PC-3 (cell line): ENCODE measurements at regions not wholly inside any gene's neighbourhood (a gene's known extent, or its start where the extent isn't known, plus 50 kb on each side); places are given as distances from the start of the nearest gene placed in this dataset.

ENCODE experiments used
- ATAC-seq: fragments of 200-7000 bp; cut with Tn5 transposase; 2 replicates; pipeline ENCODE4 v1.9.1; 2020; ENCODE audit warnings: mild to moderate bottlenecking, moderate library complexity
- BruUV-seq: library from RNA; stranded (reverse); fragments of 400-500 nt; replicated peaks from 2 replicates; lab custom pipeline; 2021; lab: Mats Ljungman, UMichigan
- CTCF ChIA-PET: fragments of 300-600 bp; sonication (Branson Sonifier 250); formaldehyde crosslinking; loops from one replicate; lab custom pipeline; 2022; ENCODE audit warnings: antibody characterized with exemption; lab: Charles Lee
- POLR2A ChIA-PET: fragments of 300-600 bp; sonication (Branson Sonifier 250); formaldehyde crosslinking; loops from one replicate; lab custom pipeline; 2022; ENCODE audit warnings: antibody characterized with exemption; ENCODE audit not compliant: unreplicated experiment; lab: Charles Lee
- DNase-seq: peaks from one replicate; pipeline ENCODE4 v3.0.0-alpha.2; 2015
- H2AFZ ChIP-seq: fragments of 300-600 bp; sonication (generic); 2 replicates; pipeline ENCODE4 v1.6.0; 2016; ENCODE audit warnings: antibody characterized with exemption, low read length
- H3F3A ChIP-seq: fragments of 300-600 bp; sonication (generic); one replicate; pipeline ENCODE4 v1.6.0; 2017; ENCODE audit warnings: antibody characterized with exemption, low read length, control low read depth, mild to moderate bottlenecking; ENCODE audit not compliant: unreplicated experiment
- H3K27ac ChIP-seq: fragments of 300-600 bp; sonication (generic); 2 replicates; pipeline ENCODE4 v1.5.1; 2016; ENCODE audit warnings: mild to moderate bottlenecking, low read length
- H3K27me3 ChIP-seq: fragments of 300-600 bp; sonication (generic); 2 replicates; pipeline ENCODE4 v1.6.1; 2016; ENCODE audit warnings: low read length, mixed read lengths
- H3K36me3 ChIP-seq: fragments of 300-600 bp; sonication (generic); 2 replicates; pipeline ENCODE4 v1.6.1; 2016; ENCODE audit warnings: low read depth, mixed run types, low read length, mixed read lengths
- H3K4me1 ChIP-seq: fragments of 300-600 bp; sonication (generic); 2 replicates; pipeline ENCODE4 v1.5.1; 2016; ENCODE audit warnings: low read length; ENCODE audit not compliant: insufficient read depth
- H3K4me2 ChIP-seq: fragments of 300-600 bp; sonication (generic); 2 replicates; pipeline ENCODE4 v1.6.0; 2016; ENCODE audit warnings: low read length
- H3K4me3 ChIP-seq: fragments of 300-600 bp; sonication (generic); 2 replicates; pipeline ENCODE4 v1.5.1; 2016; ENCODE audit warnings: mild to moderate bottlenecking, low read length, mixed read lengths
- H3K79me2 ChIP-seq: fragments of 300-600 bp; sonication (generic); 2 replicates; pipeline ENCODE4 v1.6.1; 2017; ENCODE audit warnings: low read length, mixed read lengths
- H3K9ac ChIP-seq: fragments of 300-600 bp; sonication (generic); 2 replicates; pipeline ENCODE4 v1.6.0; 2016; ENCODE audit warnings: mild to moderate bottlenecking, low read length
- H3K9me2 ChIP-seq: fragments of 300-600 bp; sonication (generic); replicated peaks from 2 replicates; pipeline ENCODE4 v1.6.1; 2016; ENCODE audit warnings: mixed run types, low read length, mixed read lengths
- H3K9me3 ChIP-seq: fragments of 300-600 bp; sonication (generic); 2 replicates; pipeline ENCODE4 v1.6.1; 2016; ENCODE audit warnings: low read length, mixed read lengths
- H4K20me1 ChIP-seq: fragments of 300-600 bp; sonication (generic); 2 replicates; pipeline ENCODE4 v1.6.1; 2016; ENCODE audit warnings: low read length, mixed read lengths
- CTCF ChIP-seq: fragments of 300-600 bp; sonication (generic); conservative IDR thresholded peaks from 2 replicates; pipeline ENCODE4 v1.5.1; 2017; ENCODE audit warnings: antibody characterized with exemption, low read depth, mild to moderate bottlenecking, low read length
- EZH2 ChIP-seq: fragments of 300-600 bp; sonication (generic); IDR thresholded peaks from one replicate; pipeline ENCODE4 v1.6.1; 2017; ENCODE audit warnings: antibody characterized with exemption, mild to moderate bottlenecking, low read length; ENCODE audit not compliant: unreplicated experiment
- EZH2phosphoT487 ChIP-seq: fragments of 300-600 bp; sonication (generic); IDR thresholded peaks from 2 replicates; pipeline ENCODE4 v1.6.1; 2018; ENCODE audit warnings: mild to moderate bottlenecking, antibody characterized with exemption, low read length, borderline replicate concordance
- intact Hi-C: fragments of 100-400 bp; cut with micrococcal nuclease; formaldehyde crosslinking; loops from 2 replicates; pipeline ENCODE4 v1.9.0; 2023

- no peak overlapping the region for H3K27ac ChIP-seq
- H4K20me1 ChIP-seq: no peaks in the 10 kb centered on the region
- H3F3A ChIP-seq: no peaks in the 10 kb centered on the region
- H3K36me3 ChIP-seq: no peaks in the 10 kb centered on the region
- no peak overlapping the region for H3K9ac ChIP-seq
- H2AFZ ChIP-seq: no peak overlapping the region
- no peak for TF ChIP-seq CTCF
- no peak for TF ChIP-seq EZH2phosphoT487
- no peak for TF ChIP-seq EZH2
- no peak overlapping the region for H3K4me3 ChIP-seq
- BruUV-seq: no TSS peak
- intact Hi-C loops: loop anchor here (5.0 kb wide), 1 partner anchor 82 kb away; no protein-coding TSS in a partner anchor
- no peaks in the 10 kb centered on the region for H3K9me3 ChIP-seq
- no peaks in the 10 kb centered on the region for H3K9me2 ChIP-seq
- CTCF ChIA-PET: no interaction called here
- H3K27me3 ChIP-seq: no peaks in the 10 kb centered on the region
- no peak overlapping the region for H3K4me2 ChIP-seq
- ATAC-seq (no peak), DNase-seq (no peak)
- no peaks in the 10 kb centered on the region for H3K79me2 ChIP-seq
- POLR2A ChIA-PET: no interaction called here
- H3K4me1 ChIP-seq: peaks cover 31% of the 10 kb centered on the region
Measured at GRCh38 chr13:30030141-30030750, 179.8 kb upstream of the UBL3 start.

GRCh38 chr13:30027569-30028455, 177.4 kb upstream of the UBL3 start:
- H3K4me3 ChIP-seq: no peak overlapping the region
- intact Hi-C loops: no loop called here
- H3K79me2 ChIP-seq: no peaks in the 10 kb centered on the region
- peaks cover 16% of the 10 kb centered on the region for H3K4me1 ChIP-seq
- H3K9ac ChIP-seq: no peak overlapping the region
- H3K27ac ChIP-seq: no peak overlapping the region
- no peaks in the 10 kb centered on the region for H3F3A ChIP-seq
- H3K27me3 ChIP-seq: no peaks in the 10 kb centered on the region
- POLR2A ChIA-PET: no interaction called here
- no peak for TF ChIP-seq EZH2phosphoT487
- TF ChIP-seq EZH2: no peak
- no peak for TF ChIP-seq CTCF
- no peaks in the 10 kb centered on the region for H4K20me1 ChIP-seq
- DNase-seq (no peak), ATAC-seq (no peak)
- H3K9me3 ChIP-seq: no peaks in the 10 kb centered on the region
- no peak overlapping the region for H2AFZ ChIP-seq
- no peak overlapping the region for H3K4me2 ChIP-seq
- no peaks in the 10 kb centered on the region for H3K36me3 ChIP-seq
- CTCF ChIA-PET: no interaction called here
- H3K9me2 ChIP-seq: no peaks in the 10 kb centered on the region
- no TSS peak for BruUV-seq

- no peak for DNase-seq
- POLR2A ChIA-PET: no interaction called here
- intact Hi-C loops: no loop called here
- Histone ChIP-seq H2AFZ (no peak overlapping the region), H3F3A (no peaks in the 10 kb centered on the region), H3K4me1 (peaks cover 16% of the 10 kb centered on the region), H3K27me3 (no peaks in the 10 kb centered on the region), H3K4me2 (no peak overlapping the region), H3K9me2 (no peaks in the 10 kb centered on the region), H3K36me3 (no peaks in the 10 kb centered on the region), H3K4me3 (no peak overlapping the region), H3K27ac (no peak overlapping the region), H3K79me2 (no peaks in the 10 kb centered on the region), H4K20me1 (no peaks in the 10 kb centered on the region), H3K9ac (no peak overlapping the region), H3K9me3 (no peaks in the 10 kb centered on the region)
- BruUV-seq: no TSS peak
- TF ChIP-seq EZH2phosphoT487 (no peak), EZH2 (no peak), CTCF (no peak)
- no peak for ATAC-seq
- CTCF ChIA-PET: no interaction called here
Measured at GRCh38 chr13:30026909-30027308, 176.5 kb upstream of the UBL3 start.
